SK-N-DZ (cell line): ENCODE measurements at regions not wholly inside any gene's neighbourhood (a gene's known extent, or its start where the extent isn't known, plus 50 kb on each side); places are given as distances from the start of the nearest gene placed in this dataset.
"Not testable (repeated sequence)": the region's sequence is repeated elsewhere in the genome, so short reads cannot be mapped to it uniquely, and the experiment has no call there.

Experiments used
- DNase-seq: peaks from one replicate; pipeline ENCODE4 v3.0.0-alpha.2; 2015; ENCODE audit warnings: low spot score

GRCh38 chr6:92644104-92644791 is 775.1 kb downstream of the EPHA7 start:
- not testable (repeated sequence) for DNase-seq

GRCh38 chr6:92635553-92636153 is 783.7 kb downstream of the EPHA7 start:
- no peak for DNase-seq

GRCh38 chr6:92634561-92634960 is 784.8 kb downstream of the EPHA7 start:
- no peak for DNase-seq

GRCh38 chr6:92623431-92623830 is 795.9 kb downstream of the EPHA7 start:
- no peak for DNase-seq

GRCh38 chr6:92617721-92618120 is 801.6 kb downstream of the EPHA7 start:
- no peak for DNase-seq

GRCh38 chr6:92608751-92609150 is 810.6 kb downstream of the EPHA7 start:
- no peak for DNase-seq

GRCh38 chr6:92593201-92593600 is 826.2 kb downstream of the EPHA7 start:
- DNase-seq, result no peak

- DNase-seq, result no peak
Observed at GRCh38 chr6:92589996-92590395, 829.4 kb downstream of the EPHA7 start.

GRCh38 chr6:92588148-92588547 is 831.2 kb downstream of the EPHA7 start:
- no peak for DNase-seq

- DNase-seq, result no peak
Observed at GRCh38 chr6:92587525-92587924, 831.8 kb downstream of the EPHA7 start.

GRCh38 chr6:92586236-92586977 is 833.0 kb downstream of the EPHA7 start:
- peak; percentile 22 for DNase-seq

- no peak for DNase-seq
Observed at GRCh38 chr6:92582211-92582610, 837.1 kb downstream of the EPHA7 start.

- DNase-seq, result no peak
Observed at GRCh38 chr6:92577077-92577719, 842.2 kb downstream of the EPHA7 start.

GRCh38 chr6:92568541-92568940 is 850.8 kb downstream of the EPHA7 start:
- no peak for DNase-seq

- DNase-seq, result no peak
Observed at GRCh38 chr6:92566632-92567031, 852.7 kb downstream of the EPHA7 start.

GRCh38 chr6:92564376-92564775 is 855.0 kb downstream of the EPHA7 start:
- no peak for DNase-seq

- DNase-seq, result peak; percentile 15
Observed at GRCh38 chr6:92559611-92560010, 859.7 kb downstream of the EPHA7 start.

- DNase-seq, result no peak
Observed at GRCh38 chr6:92559003-92559402, 860.4 kb downstream of the EPHA7 start.

GRCh38 chr6:92550501-92550900 is 868.9 kb downstream of the EPHA7 start:
- no peak for DNase-seq

GRCh38 chr6:92545861-92546260 is 873.5 kb downstream of the EPHA7 start:
- DNase-seq, result no peak

GRCh38 chr6:92541448-92542060 is 877.8 kb downstream of the EPHA7 start:
- no peak for DNase-seq

- no peak for DNase-seq
Observed at GRCh38 chr6:92538926-92539325, 880.4 kb downstream of the EPHA7 start.
